BLaER1 treated with 17β-estradiol and CSF1 and Interleukin-3, amounts not matched to agents 10 nM and 100 nM (cell line): ENCODE measurements at regions not wholly inside any gene's neighbourhood (a gene's known extent, or its start where the extent isn't known, plus 50 kb on each side); places are given as distances from the start of the nearest gene placed in this dataset.
A peak's percentile ranks its signal among the peaks of the same experiment; 100 is the strongest.
"Not testable (repeated sequence)": the region's sequence is repeated elsewhere in the genome, so short reads cannot be mapped to it uniquely, and the experiment has no call there.

Source experiments
- H3K27ac ChIP-seq, 11 experiments: shearing (Covaris generic); formaldehyde crosslinking; 2 replicates each; pipeline ENCODE4 v1.8.1; 2022
- H3K27me3 ChIP-seq, 11 experiments: shearing (Covaris generic); formaldehyde crosslinking; 2 replicates each; pipeline ENCODE4 v1.8.1; 2022
- H3K36me3 ChIP-seq, 11 experiments: shearing (Covaris generic); formaldehyde crosslinking; 2 replicates each; pipeline ENCODE4 v1.8.1; 2022
- H3K4me1 ChIP-seq, 10 experiments: shearing (Covaris generic); formaldehyde crosslinking; 2 replicates each; pipeline ENCODE4 v1.8.1; 2022
- H3K4me2 ChIP-seq, 11 experiments: shearing (Covaris generic); formaldehyde crosslinking; 2 replicates each; pipeline ENCODE4 v1.8.1; 2022
- H3K4me3 ChIP-seq, 10 experiments: shearing (Covaris generic); formaldehyde crosslinking; 2 replicates each; pipeline ENCODE4 v1.8.1; 2022
- H3K9ac ChIP-seq, 11 experiments: shearing (Covaris generic); formaldehyde crosslinking; 2 replicates each; pipeline ENCODE4 v1.8.1; 2022
- H3K9me3 ChIP-seq, 11 experiments: shearing (Covaris generic); formaldehyde crosslinking; replicated peaks in 1 of 11; 2 replicates each; pipeline ENCODE4 v1.8.1; 2022
- H4K20me1 ChIP-seq, 11 experiments: shearing (Covaris generic); formaldehyde crosslinking; 2 replicates each; pipeline ENCODE4 v1.8.1; 2022
- Cebpa-rat ChIP-seq, 11 experiments: shearing (Covaris generic); IDR thresholded peaks; 2 replicates each; pipeline ENCODE4 v1.8.1; 2022

GRCh38 chr9:18056269-18056992, 417.5 kb upstream of the ADAMTSL1 start:
- Histone ChIP-seq H4K20me1 (no peaks in the 10 kb centered on the region), H3K4me3 (no peak overlapping the region), H3K9ac (no peak overlapping the region), H3K9me3 (no peaks in the 10 kb centered on the region), H3K36me3 (no peaks in the 10 kb centered on the region), H3K4me1 (peaks cover 3 to 9% (median 8%) of the 10 kb centered on the region in 10 experiments; a peak in 15 of 20 replicates), H3K27me3 (no peaks in the 10 kb centered on the region), H3K4me2 (no peak overlapping the region), H3K27ac (no peak overlapping the region)
- TF ChIP-seq Cebpa-rat (IDR thresholded peaks at IDR 0.05): no peak

GRCh38 chr9:18056993-18057369, 417.0 kb upstream of the ADAMTSL1 start:
- no peaks in the 10 kb centered on the region for H4K20me1 ChIP-seq
- no peaks in the 10 kb centered on the region for H3K36me3 ChIP-seq
- no peak overlapping the region for H3K9ac ChIP-seq
- H3K27me3 ChIP-seq: no peaks in the 10 kb centered on the region
- H3K27ac ChIP-seq: no peak overlapping the region
- peaks cover 3 to 14% (median 9%) of the 10 kb centered on the region in 10 experiments; a peak in 16 of 20 replicates for H3K4me1 ChIP-seq
- H3K4me3 ChIP-seq: no peak overlapping the region
- TF ChIP-seq Cebpa-rat (IDR thresholded peaks at IDR 0.05): no peak
- H3K9me3 ChIP-seq: no peaks in the 10 kb centered on the region
- H3K4me2 ChIP-seq: no peak overlapping the region

GRCh38 chr9:18058564-18059442, 415.1 kb upstream of the ADAMTSL1 start:
- H3K9ac ChIP-seq: no peak overlapping the region
- peaks cover 3 to 20% (median 9%) of the 10 kb centered on the region in 10 experiments; a peak in 16 of 20 replicates for H3K4me1 ChIP-seq
- no peaks in the 10 kb centered on the region for H3K9me3 ChIP-seq
- H4K20me1 ChIP-seq: no peaks in the 10 kb centered on the region
- H3K4me2 ChIP-seq: no peak overlapping the region
- no peaks in the 10 kb centered on the region for H3K27me3 ChIP-seq
- H3K36me3 ChIP-seq: no peaks in the 10 kb centered on the region
- no peak overlapping the region for H3K27ac ChIP-seq
- H3K4me3 ChIP-seq: no peak overlapping the region
- no peak for TF ChIP-seq Cebpa-rat (IDR thresholded peaks at IDR 0.05)

GRCh38 chr9:18059447-18059846, 414.5 kb upstream of the ADAMTSL1 start:
- no peak overlapping the region for H3K9ac ChIP-seq
- H3K36me3 ChIP-seq: no peaks in the 10 kb centered on the region
- no peak for TF ChIP-seq Cebpa-rat (IDR thresholded peaks at IDR 0.05)
- H3K9me3 ChIP-seq: no peaks in the 10 kb centered on the region
- H3K27ac ChIP-seq: no peak overlapping the region
- no peak overlapping the region for H3K4me3 ChIP-seq
- H4K20me1 ChIP-seq: no peaks in the 10 kb centered on the region
- H3K4me2 ChIP-seq: no peak overlapping the region
- H3K27me3 ChIP-seq: no peaks in the 10 kb centered on the region
- peaks cover 3 to 20% (median 8%) of the 10 kb centered on the region in 10 experiments; a peak in 16 of 20 replicates for H3K4me1 ChIP-seq

- H3K4me3 ChIP-seq: no peak overlapping the region
- H3K36me3 ChIP-seq: no peaks in the 10 kb centered on the region
- H3K9me3 ChIP-seq: no peaks in the 10 kb centered on the region
- H3K4me2 ChIP-seq: no peak overlapping the region
- H3K27ac ChIP-seq: no peak overlapping the region
- no peaks in the 10 kb centered on the region for H4K20me1 ChIP-seq
- H3K27me3 ChIP-seq: no peaks in the 10 kb centered on the region
- H3K9ac ChIP-seq: no peak overlapping the region
- peaks cover 0 to 20% (median 0%) of the 10 kb centered on the region in 10 experiments; a peak in 7 of 20 replicates for H3K4me1 ChIP-seq
- no peak for TF ChIP-seq Cebpa-rat (IDR thresholded peaks at IDR 0.05)
Measured at GRCh38 chr9:18060269-18060934, 413.6 kb upstream of the ADAMTSL1 start.

- Histone ChIP-seq H3K4me1 (peaks cover 0 to 20% (median 0%) of the 10 kb centered on the region in 10 experiments; a peak in 7 of 20 replicates), H3K9ac (0 out of 22 replicates have a peak overlapping the region, but pooled peaks of 1 of the 11 experiments have one; percentile 7), H3K27me3 (no peaks in the 10 kb centered on the region), H4K20me1 (no peaks in the 10 kb centered on the region), H3K4me2 (peak overlapping the region in 3 of 11 experiments; percentile 3 to 53 (median 25); a peak in 4 of 22 replicates), H3K36me3 (no peaks in the 10 kb centered on the region), H3K4me3 (no peak overlapping the region), H3K27ac (peak overlapping the region in 3 of 11 experiments; percentile 42 to 64 (median 63); a peak in 5 of 22 replicates), H3K9me3 (no peaks in the 10 kb centered on the region)
- no peak for TF ChIP-seq Cebpa-rat (IDR thresholded peaks at IDR 0.05)
Measured at GRCh38 chr9:18061332-18061731, 412.6 kb upstream of the ADAMTSL1 start.

GRCh38 chr9:18061856-18062255, 412.1 kb upstream of the ADAMTSL1 start:
- Histone ChIP-seq H3K27me3 (no peaks in the 10 kb centered on the region), H3K9me3 (no peaks in the 10 kb centered on the region), H3K4me3 (no peak overlapping the region), H3K27ac (peak overlapping the region in 2 of 11 experiments; percentile 63 to 64; a peak in 5 of 22 replicates), H3K9ac (0 out of 22 replicates have a peak overlapping the region, but pooled peaks of 1 of the 11 experiments have one; percentile 7), H3K36me3 (no peaks in the 10 kb centered on the region), H3K4me2 (peak overlapping the region in 3 of 11 experiments; percentile 3 to 53 (median 25); a peak in 4 of 22 replicates), H4K20me1 (no peaks in the 10 kb centered on the region), H3K4me1 (peaks cover 0 to 20% (median 0%) of the 10 kb centered on the region in 10 experiments; a peak in 7 of 20 replicates)
- TF ChIP-seq Cebpa-rat (IDR thresholded peaks at IDR 0.05): no peak; a peak in 1 of 22 replicates

- no peak for TF ChIP-seq Cebpa-rat (IDR thresholded peaks at IDR 0.05)
- H4K20me1 ChIP-seq: no peaks in the 10 kb centered on the region
- H3K27ac ChIP-seq: no peak overlapping the region
- no peak overlapping the region for H3K4me3 ChIP-seq
- H3K9me3 ChIP-seq: no peaks in the 10 kb centered on the region
- H3K4me1 ChIP-seq: peaks cover 0 to 20% (median 0%) of the 10 kb centered on the region in 10 experiments; a peak in 7 of 20 replicates
- no peak overlapping the region for H3K4me2 ChIP-seq
- H3K36me3 ChIP-seq: no peaks in the 10 kb centered on the region
- no peak overlapping the region for H3K9ac ChIP-seq
- H3K27me3 ChIP-seq: no peaks in the 10 kb centered on the region
Measured at GRCh38 chr9:18063856-18064390, 410.0 kb upstream of the ADAMTSL1 start.

- not testable (repeated sequence) for H3K27me3 ChIP-seq, H3K9me3 ChIP-seq, H4K20me1 ChIP-seq, H3K36me3 ChIP-seq, H3K27ac ChIP-seq, H3K4me2 ChIP-seq, H3K9ac ChIP-seq, H3K4me3 ChIP-seq
- H3K4me1 ChIP-seq: peaks cover 0 to 11% (median 0%) of the 10 kb centered on the region in 10 experiments; a peak in 7 of 20 replicates
Measured at GRCh38 chr9:18066608-18067007, 407.3 kb upstream of the ADAMTSL1 start.
